Panc1 (cell line): ENCODE measurements at regions not wholly inside any gene's neighbourhood (a gene's known extent, or its start where the extent isn't known, plus 50 kb on each side); places are given as distances from the start of the nearest gene placed in this dataset.

Experiments used
- ATAC-seq: fragments of 200-7000 bp; cut with Tn5 transposase; 2 replicates; pipeline ENCODE4 v1.9.1; 2020; ENCODE audit warnings: mild to moderate bottlenecking, moderate library complexity
- BruUV-seq: library from RNA; stranded (reverse); fragments of 400-500 nt; replicated peaks from 2 replicates; lab custom pipeline; 2021; lab: Mats Ljungman, UMichigan
- CTCF ChIA-PET: fragments of 300-600 bp; sonication (Branson Sonifier 250); formaldehyde crosslinking; loops from one replicate; lab custom pipeline; 2022; ENCODE audit warnings: antibody characterized with exemption; lab: Charles Lee
- POLR2A ChIA-PET: fragments of 300-600 bp; sonication (Branson Sonifier 250); formaldehyde crosslinking; loops from one replicate; lab custom pipeline; 2022; ENCODE audit warnings: antibody characterized with exemption; lab: Charles Lee
- DNase-seq: peaks from one replicate; pipeline ENCODE4 v3.0.0-alpha.2; 2010; ENCODE audit warnings: low read depth, low spot score
- H3K27ac ChIP-seq: 2 replicates; pipeline ENCODE4 v1.5.1; 2011; ENCODE audit warnings: mild to moderate bottlenecking, low read length, inconsistent platforms
- H3K27me3 ChIP-seq: fragments of 200-500 bp; sonication (Bioruptor generic); 2 replicates; pipeline ENCODE4 v1.6.0; 2014; ENCODE audit warnings: low read length, inconsistent platforms; ENCODE audit not compliant: control insufficient read depth, insufficient read depth
- H3K36me3 ChIP-seq: fragments of 200-500 bp; sonication (Bioruptor generic); 2 replicates; pipeline ENCODE4 v1.5.1; 2014; ENCODE audit warnings: inconsistent platforms, mild to moderate bottlenecking, low read length, moderate library complexity; ENCODE audit not compliant: control insufficient read depth, insufficient read depth
- H3K4me1 ChIP-seq: 2 replicates; pipeline ENCODE4 v1.5.1; 2011; ENCODE audit warnings: inconsistent platforms, mild to moderate bottlenecking, low read length, moderate library complexity; ENCODE audit not compliant: control insufficient read depth, insufficient read depth
- H3K4me3 ChIP-seq, 2 experiments: 2 replicates each; pipeline ENCODE4 v1.5.1; 2011 to 2012; ENCODE audit warnings: low read depth in 2 of 2, low read length in 2 of 2, mild to moderate bottlenecking in 2 of 2, inconsistent platforms in 1 of 2, moderate library complexity in 1 of 2
- H3K9me3 ChIP-seq: fragments of 200-500 bp; sonication (Bioruptor generic); 2 replicates; pipeline ENCODE4 v1.5.1; 2014; ENCODE audit warnings: low read depth, mild to moderate bottlenecking, inconsistent platforms, low read length, moderate library complexity; ENCODE audit not compliant: control insufficient read depth, insufficient read depth
- CTCF ChIP-seq: fragments of 450-650 bp; IDR thresholded peaks from 2 replicates; pipeline ENCODE4 v1.5.1; 2017; ENCODE audit warnings: mild to moderate bottlenecking
- POLR2AphosphoS5 ChIP-seq: IDR thresholded peaks from 2 replicates; pipeline ENCODE4 v1.6.1; 2012; ENCODE audit warnings: mild to moderate bottlenecking, low read depth, low read length, moderate library complexity
- REST ChIP-seq, 2 experiments: IDR thresholded peaks; 2 replicates each; pipeline ENCODE4 v1.6.1; 2011 to 2012; ENCODE audit warnings: low read depth in 2 of 2, control low read depth in 1 of 2, low read length in 1 of 2, mild to moderate bottlenecking in 1 of 2, moderate library complexity in 1 of 2; ENCODE audit not compliant: insufficient read depth in 1 of 2
- SIN3A ChIP-seq: IDR thresholded peaks from 2 replicates; pipeline ENCODE4 v1.6.1; 2012; ENCODE audit warnings: low read depth, mild to moderate bottlenecking, low read length, moderate library complexity, borderline replicate concordance; ENCODE audit not compliant: insufficient read depth
- TCF7L2 ChIP-seq: IDR thresholded peaks from 2 replicates; pipeline ENCODE4 v1.6.1; 2011; ENCODE audit warnings: mild to moderate bottlenecking, low read depth, low read length, inconsistent platforms
- in situ Hi-C: cut with HindIII; loops from 2 replicates; pipeline ENCODE4 v1.10.0; 2016; ENCODE audit warnings: low sequenced_read_pairs, low pct_unique_long_range_greater_than_20kb
- intact Hi-C: fragments of 100-400 bp; cut with micrococcal nuclease; formaldehyde crosslinking; loops from one replicate; pipeline ENCODE4 v1.10.0; 2022; ENCODE audit not compliant: unreplicated experiment

GRCh38 chr2:187261705-187262104 lies 186.3 kb downstream of the CALCRL start:
- BruUV-seq: no TSS peak
- intact Hi-C loops (no loop called here), in situ Hi-C loops (no loop called here)
- no peak for TF ChIP-seq TCF7L2
- TF ChIP-seq REST (IDR thresholded peaks at IDR 0.05; ENCODE audit: insufficient read depth in 1 of 2, low read depth in 2 of 2, low read length in 1 of 2): no peak
- TF ChIP-seq SIN3A: no peak
- no peak for TF ChIP-seq CTCF
- TF ChIP-seq POLR2AphosphoS5: no peak
- DNase-seq (no peak), ATAC-seq (no peak)
- CTCF ChIA-PET: no interaction called here
- Histone ChIP-seq H3K4me3 (no peak overlapping the region), H3K36me3 (no peaks in the 10 kb centered on the region), H3K27me3 (no peaks in the 10 kb centered on the region), H3K27ac (no peak overlapping the region), H3K9me3 (no peaks in the 10 kb centered on the region), H3K4me1 (no peaks in the 10 kb centered on the region)
- POLR2A ChIA-PET: no interaction called here

- Histone ChIP-seq H3K27me3 (no peaks in the 10 kb centered on the region), H3K4me1 (no peaks in the 10 kb centered on the region), H3K36me3 (no peaks in the 10 kb centered on the region; the same call in 1 of the 2 replicates), H3K4me3 (no peak overlapping the region), H3K9me3 (no peaks in the 10 kb centered on the region), H3K27ac (no peak overlapping the region)
- intact Hi-C loops: no loop called here
- no TSS peak for BruUV-seq
- POLR2A ChIA-PET: no interaction called here
- CTCF ChIA-PET: no interaction called here
- DNase-seq: no peak
- in situ Hi-C loops: no loop called here
- no peak for ATAC-seq
- no peak for TF ChIP-seq CTCF
- no peak for TF ChIP-seq REST (IDR thresholded peaks at IDR 0.05; ENCODE audit: insufficient read depth in 1 of 2, low read depth in 2 of 2, low read length in 1 of 2)
- TF ChIP-seq SIN3A: no peak
- no peak for TF ChIP-seq TCF7L2
- TF ChIP-seq POLR2AphosphoS5: no peak
These were observed 196.0 kb downstream of the CALCRL start for GRCh38 chr2:187252063-187252462.
